ENCODE measurements at regions not wholly inside any gene's neighbourhood (a gene's known extent, or its start where the extent isn't known, plus 50 kb on each side); places are given as distances from the start of the nearest gene placed in this dataset.

DNA sequence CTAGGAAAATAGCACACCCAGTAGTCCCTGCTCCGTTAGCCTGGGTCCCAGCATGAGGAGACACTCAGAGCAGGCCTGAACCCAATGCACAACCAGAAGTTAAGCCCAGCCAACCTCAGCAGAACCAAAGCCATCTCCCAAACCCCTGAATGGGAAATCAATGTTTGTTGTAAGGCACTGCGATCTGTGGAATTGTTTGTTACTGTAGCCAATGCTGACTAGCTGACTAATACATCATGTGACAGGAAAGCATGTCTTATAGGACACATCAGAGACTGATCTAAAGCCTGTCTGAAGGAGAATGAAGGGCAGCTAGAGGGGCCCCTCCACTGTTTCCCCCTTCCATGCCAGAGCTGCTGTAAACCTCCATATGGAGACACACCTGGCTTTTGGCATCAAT is 96.4 kb downstream of the MARCHF4 start:
- no peak for TF ChIP-seq POLR2A (IDR thresholded peaks at IDR 0.05)
- TF ChIP-seq, protein P1, sequence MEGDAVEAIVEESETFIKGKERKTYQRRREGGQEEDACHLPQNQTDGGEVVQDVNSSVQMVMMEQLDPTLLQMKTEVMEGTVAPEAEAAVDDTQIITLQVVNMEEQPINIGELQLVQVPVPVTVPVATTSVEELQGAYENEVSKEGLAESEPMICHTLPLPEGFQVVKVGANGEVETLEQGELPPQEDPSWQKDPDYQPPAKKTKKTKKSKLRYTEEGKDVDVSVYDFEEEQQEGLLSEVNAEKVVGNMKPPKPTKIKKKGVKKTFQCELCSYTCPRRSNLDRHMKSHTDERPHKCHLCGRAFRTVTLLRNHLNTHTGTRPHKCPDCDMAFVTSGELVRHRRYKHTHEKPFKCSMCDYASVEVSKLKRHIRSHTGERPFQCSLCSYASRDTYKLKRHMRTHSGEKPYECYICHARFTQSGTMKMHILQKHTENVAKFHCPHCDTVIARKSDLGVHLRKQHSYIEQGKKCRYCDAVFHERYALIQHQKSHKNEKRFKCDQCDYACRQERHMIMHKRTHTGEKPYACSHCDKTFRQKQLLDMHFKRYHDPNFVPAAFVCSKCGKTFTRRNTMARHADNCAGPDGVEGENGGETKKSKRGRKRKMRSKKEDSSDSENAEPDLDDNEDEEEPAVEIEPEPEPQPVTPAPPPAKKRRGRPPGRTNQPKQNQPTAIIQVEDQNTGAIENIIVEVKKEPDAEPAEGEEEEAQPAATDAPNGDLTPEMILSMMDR (IDR thresholded peaks at IDR 0.05), result no peak
- no peak for DNase-seq (ENCODE audit: low spot score in 2 of 2)
- intact Hi-C loops (cut with DNase I; ENCODE audit: low total_unique reads), result no loop called here
- WGBS, 2 donors, result 92 to 93% methylated on average over 2 of the region's 2 CpGs
- no peak overlapping the region for H3K4me3 ChIP-seq (ENCODE audit: low read depth, poor library complexity, severe bottlenecking)

DNA sequence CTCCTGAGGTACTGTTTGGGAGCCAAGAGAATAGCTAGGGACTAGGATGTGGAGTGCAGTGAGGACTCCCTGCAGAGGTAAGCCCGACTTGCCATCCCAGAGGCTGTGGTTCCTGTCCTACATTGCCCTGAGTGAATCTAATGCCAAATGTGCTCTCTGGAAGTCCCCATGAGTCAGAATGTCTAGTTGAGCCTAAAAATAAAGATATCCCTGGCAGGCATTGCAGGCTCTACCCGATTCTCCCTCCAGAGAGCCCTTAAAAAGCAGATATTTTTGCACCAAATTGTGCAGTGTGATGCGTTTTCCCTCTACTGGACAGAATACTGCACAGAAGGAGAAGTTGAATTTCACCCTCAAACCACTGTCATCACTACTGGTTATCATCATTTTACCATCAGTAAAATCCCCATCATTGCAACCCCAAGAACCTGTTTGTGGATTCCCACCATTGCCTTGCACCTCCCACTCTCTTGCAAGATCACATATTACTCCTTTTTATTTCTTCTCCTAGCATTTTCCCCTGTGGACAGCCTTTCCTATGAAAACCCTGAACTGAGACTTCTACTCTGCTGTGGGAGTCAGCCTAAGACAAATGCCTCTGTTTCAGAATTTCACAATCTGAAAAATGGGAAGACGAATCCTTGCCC is 98.0 kb downstream of the MARCHF4 start:
- WGBS, 2 donors, result 24 to 29% methylated on average over 4 of the region's 4 CpGs
- intact Hi-C loops (cut with DNase I; ENCODE audit: low total_unique reads), result no loop called here
- H3K4me3 ChIP-seq (ENCODE audit: low read depth, poor library complexity, severe bottlenecking), result no peak overlapping the region
- no peak for DNase-seq (ENCODE audit: low spot score in 2 of 2)
- TF ChIP-seq, protein P1 (IDR thresholded peaks at IDR 0.05), result no peak
- TF ChIP-seq POLR2A (IDR thresholded peaks at IDR 0.05), result no peak

DNA sequence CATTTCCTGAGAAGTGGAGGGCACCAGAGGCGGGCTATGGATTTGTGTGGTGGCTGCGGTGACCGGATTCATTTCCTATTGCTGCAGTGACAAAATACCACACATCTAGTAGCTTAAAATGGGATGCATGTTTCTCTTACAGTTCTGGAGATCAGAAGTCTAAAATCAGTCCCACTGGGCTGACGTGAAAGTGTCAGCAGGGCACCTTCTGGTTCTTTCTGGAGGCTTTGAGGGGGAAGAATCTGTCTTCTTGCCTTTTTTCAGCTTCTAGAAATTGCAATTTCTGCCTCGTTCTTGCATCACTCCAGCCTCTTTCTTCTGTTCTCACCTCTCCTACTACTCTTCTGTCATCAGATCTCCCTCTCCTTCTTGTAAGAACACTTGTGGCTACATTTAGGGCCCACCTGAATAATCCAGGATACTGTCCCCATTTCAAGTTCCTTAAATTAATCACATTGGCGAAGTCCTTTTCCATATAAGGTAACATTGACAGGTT is 111.2 kb downstream of the MARCHF4 start:
- WGBS, 2 donors, result 92 to 93% methylated on average over 6 of the region's 6 CpGs
- no peak for DNase-seq (ENCODE audit: low spot score in 2 of 2)
- no peak for TF ChIP-seq POLR2A (IDR thresholded peaks at IDR 0.05)
- TF ChIP-seq, protein P1 (IDR thresholded peaks at IDR 0.05), result no peak
- H3K4me3 ChIP-seq (ENCODE audit: low read depth, poor library complexity, severe bottlenecking), result no peak overlapping the region
- intact Hi-C loops (cut with DNase I; ENCODE audit: low total_unique reads), result no loop called here

DNA sequence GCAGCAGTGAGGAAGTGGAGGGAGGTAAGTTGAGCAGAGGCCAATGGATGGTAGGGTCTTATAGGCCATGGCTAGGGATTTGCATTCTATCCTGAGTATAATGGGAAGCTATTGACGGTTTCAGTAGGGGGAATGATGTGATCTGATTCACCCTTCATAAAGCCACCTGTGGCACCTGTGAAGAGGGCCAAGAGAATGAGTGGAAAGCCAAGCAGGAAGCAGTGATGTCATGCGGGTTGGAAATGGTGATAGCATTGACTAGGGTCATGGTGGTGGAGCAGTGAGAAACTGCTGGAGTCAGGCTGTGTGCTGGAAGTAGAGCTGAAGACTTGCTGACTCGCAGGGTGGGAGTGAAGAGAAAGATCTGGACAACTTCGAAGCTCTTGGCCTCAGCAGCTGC is 111.7 kb downstream of the MARCHF4 start:
- no peak overlapping the region for H3K4me3 ChIP-seq (ENCODE audit: low read depth, poor library complexity, severe bottlenecking)
- DNase-seq (ENCODE audit: low spot score in 2 of 2), result no peak
- intact Hi-C loops (cut with DNase I; ENCODE audit: low total_unique reads), result no loop called here
- 84 to 93% methylated on average over 4 of the region's 4 CpGs for WGBS, 2 donors
- TF ChIP-seq, protein P1 (IDR thresholded peaks at IDR 0.05), result no peak
- TF ChIP-seq POLR2A (IDR thresholded peaks at IDR 0.05), result no peak

DNA sequence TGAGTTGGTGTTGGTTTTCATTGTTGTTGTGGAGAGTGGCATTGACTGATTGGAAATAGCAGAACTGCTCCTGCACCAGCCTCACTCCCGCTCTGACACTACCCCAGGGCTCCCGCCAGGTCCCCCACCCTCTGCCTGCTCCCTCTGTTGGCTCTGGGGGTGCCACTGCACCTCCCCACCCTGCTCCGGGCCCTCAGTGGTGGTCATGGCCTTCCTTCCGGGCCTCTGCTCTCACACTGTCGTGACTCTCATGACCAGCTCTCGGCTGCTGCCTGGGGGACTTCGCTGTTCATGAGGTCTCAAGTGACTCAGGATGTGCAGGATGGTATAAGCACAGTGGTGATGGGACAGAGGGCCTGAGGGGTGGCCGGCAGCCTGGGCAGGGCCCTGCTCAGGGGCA is 113.2 kb downstream of the MARCHF4 start:
- 93 to 95% methylated on average over 8 of the region's 8 CpGs for WGBS, 2 donors
- TF ChIP-seq, protein P1 (IDR thresholded peaks at IDR 0.05), result no peak
- TF ChIP-seq POLR2A (IDR thresholded peaks at IDR 0.05), result no peak
- no peak overlapping the region for H3K4me3 ChIP-seq (ENCODE audit: low read depth, poor library complexity, severe bottlenecking)
- intact Hi-C loops (cut with DNase I; ENCODE audit: low total_unique reads), result no loop called here
- no peak for DNase-seq (ENCODE audit: low spot score in 2 of 2)

DNA sequence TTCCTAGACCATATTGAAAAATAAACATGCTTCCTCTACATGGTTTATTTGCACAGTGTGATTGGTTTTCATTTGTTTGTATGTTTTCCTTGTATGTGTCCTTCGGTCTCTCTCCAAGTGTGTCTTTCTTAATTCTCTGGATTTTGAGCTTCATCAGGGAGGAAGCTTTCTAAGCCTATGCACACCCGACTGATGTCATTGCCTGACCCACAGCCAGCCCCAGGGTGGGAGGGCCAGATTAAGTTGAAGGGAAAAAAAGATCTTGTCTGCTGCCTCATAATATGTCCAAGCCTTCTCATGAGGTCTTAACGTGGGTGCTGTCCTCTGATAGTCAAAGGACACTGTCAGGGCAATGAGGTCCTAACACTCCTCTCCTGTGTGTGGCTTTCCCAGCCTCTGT is 115.2 kb downstream of the MARCHF4 start:
- intact Hi-C loops (cut with DNase I; ENCODE audit: low total_unique reads), result no loop called here
- WGBS, 2 donors, result 44 to 63% methylated on average over 3 of the region's 3 CpGs
- H3K4me3 ChIP-seq (ENCODE audit: low read depth, poor library complexity, severe bottlenecking), result no peak overlapping the region
- DNase-seq (ENCODE audit: low spot score in 2 of 2), result no peak
- TF ChIP-seq POLR2A (IDR thresholded peaks at IDR 0.05), result no peak
- TF ChIP-seq, protein P1 (IDR thresholded peaks at IDR 0.05), result no peak

All from lower leg skin (tissue), 4 donors.